Fibroblast of the conjunctiva (primary cell): ENCODE measurements at regions not wholly inside any gene's neighbourhood (a gene's known extent, or its start where the extent isn't known, plus 50 kb on each side); places are given as distances from the start of the nearest gene placed in this dataset.

Source experiments
- DNase-seq: peaks from one replicate; pipeline ENCODE4 v3.0.0-alpha.2; 2010; ENCODE audit warnings: low read depth

- no peak for DNase-seq
Observed at GRCh38 chr1:55578646-55579045, 363.5 kb upstream of the USP24 start.

GRCh38 chr1:55575571-55576279, 360.6 kb upstream of the USP24 start:
- DNase-seq: no peak

GRCh38 chr1:55574691-55575225, 359.6 kb upstream of the USP24 start:
- DNase-seq: no peak

GRCh38 chr1:55572878-55573734, 357.9 kb upstream of the USP24 start:
- DNase-seq: no peak

- DNase-seq: no peak
Observed at GRCh38 chr1:55571767-55572166, 356.6 kb upstream of the USP24 start.

- no peak for DNase-seq
Observed at GRCh38 chr1:55569417-55569816, 354.3 kb upstream of the USP24 start.

GRCh38 chr1:55568732-55569131, 353.6 kb upstream of the USP24 start:
- DNase-seq: no peak

GRCh38 chr1:55560266-55560665, 345.1 kb upstream of the USP24 start:
- DNase-seq: peak; percentile 66

GRCh38 chr1:55559842-55560241, 344.7 kb upstream of the USP24 start:
- DNase-seq: peak; percentile 41

GRCh38 chr1:55559161-55559611, 344.0 kb upstream of the USP24 start:
- DNase-seq: no peak

- no peak for DNase-seq
Observed at GRCh38 chr1:55558515-55558914, 343.4 kb upstream of the USP24 start.

GRCh38 chr1:55555956-55556725, 341.0 kb upstream of the USP24 start:
- no peak for DNase-seq

GRCh38 chr1:55554611-55555010, 339.4 kb upstream of the USP24 start:
- no peak for DNase-seq

GRCh38 chr1:55552636-55553035, 337.5 kb upstream of the USP24 start:
- no peak for DNase-seq

- DNase-seq: peak; percentile 59
Observed at GRCh38 chr1:55547405-55547804, 332.2 kb upstream of the USP24 start.

- DNase-seq: no peak
Observed at GRCh38 chr1:55546553-55546952, 331.4 kb upstream of the USP24 start.

GRCh38 chr1:55544826-55545225, 329.7 kb upstream of the USP24 start:
- DNase-seq: no peak

- no peak for DNase-seq
Observed at GRCh38 chr1:55542901-55543504, 327.8 kb upstream of the USP24 start.

- no peak for DNase-seq
Observed at GRCh38 chr1:55541296-55541695, 326.1 kb upstream of the USP24 start.

- no peak for DNase-seq
Observed at GRCh38 chr1:55539652-55540512, 324.7 kb upstream of the USP24 start.

GRCh38 chr1:55538428-55538827, 323.3 kb upstream of the USP24 start:
- DNase-seq: no peak
